ENCODE measurements at regions not wholly inside any gene's neighbourhood (a gene's known extent, or its start where the extent isn't known, plus 50 kb on each side); places are given as distances from the start of the nearest gene placed in this dataset.

- Histone ChIP-seq H3K4me1 (no peaks in the 10 kb centered on the region), H3K9me3 (replicated peaks) (no peaks in the 10 kb centered on the region), H3K4me3 (no peak overlapping the region), H3K27me3 (ENCODE audit: low read depth) (no peaks in the 10 kb centered on the region), H3K36me3 (no peaks in the 10 kb centered on the region), H3K27ac (replicated peaks) (no peak overlapping the region)
- no peak for TF ChIP-seq CTCF (IDR thresholded peaks at IDR 0.05; ENCODE audit: borderline replicate concordance)
- intact Hi-C loops (cut with micrococcal nuclease) = no loop called here
- DNase-seq = no peak
These were observed 201.6 kb upstream of the JARID2 start for GRCh38 chr6:15044146-15044882.

GRCh38 chr6:15044948-15045347 is 200.9 kb upstream of the JARID2 start:
- Histone ChIP-seq H3K27me3 (ENCODE audit: low read depth) (no peaks in the 10 kb centered on the region), H3K36me3 (no peaks in the 10 kb centered on the region), H3K9me3 (replicated peaks) (no peaks in the 10 kb centered on the region), H3K4me1 (no peaks in the 10 kb centered on the region), H3K4me3 (no peak overlapping the region), H3K27ac (replicated peaks) (no peak overlapping the region)
- no peak for DNase-seq
- intact Hi-C loops (cut with micrococcal nuclease) = no loop called here
- no peak for TF ChIP-seq CTCF (IDR thresholded peaks at IDR 0.05; ENCODE audit: borderline replicate concordance)

- Histone ChIP-seq H3K4me1 (no peaks in the 10 kb centered on the region), H3K27me3 (ENCODE audit: low read depth) (no peaks in the 10 kb centered on the region), H3K36me3 (no peaks in the 10 kb centered on the region), H3K9me3 (replicated peaks) (no peaks in the 10 kb centered on the region), H3K4me3 (no peak overlapping the region), H3K27ac (replicated peaks) (no peak overlapping the region)
- intact Hi-C loops (cut with micrococcal nuclease) = no loop called here
- TF ChIP-seq CTCF (IDR thresholded peaks at IDR 0.05; ENCODE audit: borderline replicate concordance) = no peak
- no peak for DNase-seq
These were observed 199.1 kb upstream of the JARID2 start for GRCh38 chr6:15046751-15047150.

- Histone ChIP-seq H3K27ac (replicated peaks) (no peak overlapping the region), H3K4me1 (no peaks in the 10 kb centered on the region), H3K27me3 (ENCODE audit: low read depth) (no peaks in the 10 kb centered on the region), H3K36me3 (no peaks in the 10 kb centered on the region), H3K4me3 (no peak overlapping the region), H3K9me3 (replicated peaks) (no peaks in the 10 kb centered on the region)
- no peak for DNase-seq
- no peak for TF ChIP-seq CTCF (IDR thresholded peaks at IDR 0.05; ENCODE audit: borderline replicate concordance)
- intact Hi-C loops (cut with micrococcal nuclease) = no loop called here
These were observed 197.5 kb upstream of the JARID2 start for GRCh38 chr6:15048367-15048766.

GRCh38 chr6:15058200-15059061 is 187.4 kb upstream of the JARID2 start:
- Histone ChIP-seq H3K4me3 (no peak overlapping the region), H3K4me1 (peaks cover 25% of the 10 kb centered on the region), H3K9me3 (replicated peaks) (peaks cover 10% of the 10 kb centered on the region), H3K27ac (replicated peaks) (no peak overlapping the region), H3K36me3 (no peaks in the 10 kb centered on the region), H3K27me3 (ENCODE audit: low read depth) (no peaks in the 10 kb centered on the region)
- DNase-seq = no peak
- no peak for TF ChIP-seq CTCF (IDR thresholded peaks at IDR 0.05; ENCODE audit: borderline replicate concordance)
- intact Hi-C loops (cut with micrococcal nuclease) = no loop called here
